Aorta (tissue), 5 donors: ENCODE measurements at regions not wholly inside any gene's neighbourhood (a gene's known extent, or its start where the extent isn't known, plus 50 kb on each side); places are given as distances from the start of the nearest gene placed in this dataset.

Source experiments
- ATAC-seq: fragments of 200-7000 bp; cut with Tn5 transposase; one replicate; pipeline ENCODE4 v1.9.1; 2022; ENCODE audit warnings: moderate library complexity; ENCODE audit not compliant: low FRiP score
- DNase-seq, 2 donors: peaks; one replicate each; pipeline ENCODE4 v3.0.0-alpha.2; 2020
- H3K27ac ChIP-seq, 2 donors: one replicate each; pipeline ENCODE4 v1.5.1; 2013; ENCODE audit warnings: low read length in 2 of 2, mild to moderate bottlenecking in 2 of 2, moderate library complexity in 2 of 2, control low read depth in 1 of 2, inconsistent platforms in 1 of 2, low read depth in 1 of 2
- H3K27me3 ChIP-seq, 2 donors: one replicate each; pipeline ENCODE4 v1.6.1; 2013; ENCODE audit warnings: control low read depth in 1 of 2, low read length in 1 of 2, mild to moderate bottlenecking in 1 of 2, moderate library complexity in 1 of 2; ENCODE audit not compliant: insufficient read depth in 2 of 2, control insufficient read depth in 1 of 2
- H3K36me3 ChIP-seq, 2 donors: one replicate each; pipeline ENCODE4 v1.6.1; 2013; ENCODE audit warnings: control low read depth in 1 of 2, low read length in 1 of 2, mild to moderate bottlenecking in 1 of 2; ENCODE audit not compliant: insufficient read depth in 2 of 2, control insufficient read depth in 1 of 2
- H3K4me1 ChIP-seq, 2 donors: one replicate each; pipeline ENCODE4 v1.6.1; 2013; ENCODE audit warnings: low read length in 2 of 2, control low read depth in 1 of 2, mild to moderate bottlenecking in 1 of 2, moderate library complexity in 1 of 2; ENCODE audit not compliant: insufficient read depth in 2 of 2, control insufficient read depth in 1 of 2
- H3K4me3 ChIP-seq, 2 donors: one replicate each; pipeline ENCODE4 v1.5.1; 2013; ENCODE audit warnings: low read length in 2 of 2, control low read depth in 1 of 2, mild to moderate bottlenecking in 1 of 2
- H3K9me3 ChIP-seq: one replicate; pipeline ENCODE4 v1.6.1; 2013; ENCODE audit warnings: mild to moderate bottlenecking, low read length; ENCODE audit not compliant: control insufficient read depth
- WGBS, 2 donors: extraction: QIAGEN DNeasy Blood & Tissue Kit; methylation state at CpG; one replicate each; pipeline ENCODE4 v1.1.7; 2013; 5-methylcytosine and 5-hydroxymethylcytosine counted together
- intact Hi-C, 2 donors: fragments of 100-400 bp; cut with DNase I; formaldehyde crosslinking; loops; one replicate each; pipeline versions ENCODE4 v1.14.2 to v1.15.0; 2022
- donor health status: healthy with polysubstance abuse.
- donor health status: Bipolar disorder and iron deficiency.
- donor health status: DM: no; HTN: no; CAD: no.
- donor health status: DM: no; HTN: no; CAD: no.
- donor health status: DM: yes; HTN: yes; CAD: no.

- Histone ChIP-seq H3K36me3 (no peaks in the 10 kb centered on the region), H3K4me1 (no peaks in the 10 kb centered on the region), H3K27ac (no peak overlapping the region), H3K4me3 (no peak overlapping the region), H3K9me3 (no peaks in the 10 kb centered on the region), H3K27me3 (no peaks in the 10 kb centered on the region)
- 86 to 94% methylated on average over 5 of the region's 5 CpGs for WGBS, 2 donors
- DNase-seq, result peak in 1 of 2 donors; percentile 13
- intact Hi-C loops, result no loop called here
- no peak for ATAC-seq
These were observed 143.1 kb upstream of the SLC45A1 start for GRCh38 chr1:8174807-8175206.

- WGBS, 2 donors, result 97 to 98% methylated on average over 14 of the region's 14 CpGs
- DNase-seq, result peak in 1 of 2 donors; percentile 9
- Histone ChIP-seq H3K27me3 (no peaks in the 10 kb centered on the region), H3K27ac (no peak overlapping the region), H3K9me3 (no peaks in the 10 kb centered on the region), H3K4me3 (no peak overlapping the region), H3K36me3 (no peaks in the 10 kb centered on the region), H3K4me1 (no peaks in the 10 kb centered on the region)
- no peak for ATAC-seq
- intact Hi-C loops, result no loop called here
These were observed 145.8 kb upstream of the ERRFI1 start for GRCh38 chr1:8171751-8172464.

- peak; percentile 53 to 61 for DNase-seq
- no peaks in the 10 kb centered on the region for H3K9me3 ChIP-seq
- H3K4me1 ChIP-seq, result no peaks in the 10 kb centered on the region
- no peak overlapping the region for H3K4me3 ChIP-seq
- H3K36me3 ChIP-seq, result no peaks in the 10 kb centered on the region
- ATAC-seq, result peak; percentile 55
- no peaks in the 10 kb centered on the region for H3K27me3 ChIP-seq
- H3K27ac ChIP-seq, result no peak overlapping the region
- intact Hi-C loops, result no loop called here
- WGBS, 2 donors, result 86% methylated on average over 13 of the region's 13 CpGs
These were observed 144.1 kb upstream of the ERRFI1 start for GRCh38 chr1:8170059-8170835.

GRCh38 chr1:8169364-8170058, 143.4 kb upstream of the ERRFI1 start:
- Histone ChIP-seq H3K36me3 (no peaks in the 10 kb centered on the region), H3K27me3 (no peaks in the 10 kb centered on the region), H3K9me3 (no peaks in the 10 kb centered on the region), H3K4me3 (no peak overlapping the region), H3K27ac (no peak overlapping the region), H3K4me1 (no peaks in the 10 kb centered on the region)
- ATAC-seq (peak; percentile 85), DNase-seq (peak; percentile 25 to 68)
- 41 to 43% methylated on average over 9 of the region's 9 CpGs for WGBS, 2 donors
- intact Hi-C loops, result no loop called here

GRCh38 chr1:8167936-8168335, 141.8 kb upstream of the ERRFI1 start:
- no peak overlapping the region for H3K4me3 ChIP-seq
- H3K27me3 ChIP-seq, result no peaks in the 10 kb centered on the region
- intact Hi-C loops, result no loop called here
- DNase-seq (peak in 1 of 2 donors; percentile 20), ATAC-seq (no peak)
- 97% methylated on average over 4 of the region's 4 CpGs for WGBS, 2 donors
- no peak overlapping the region for H3K27ac ChIP-seq
- H3K36me3 ChIP-seq, result no peaks in the 10 kb centered on the region
- H3K4me1 ChIP-seq, result no peaks in the 10 kb centered on the region
- no peaks in the 10 kb centered on the region for H3K9me3 ChIP-seq

- Histone ChIP-seq H3K27ac (no peak overlapping the region), H3K4me3 (no peak overlapping the region), H3K9me3 (no peaks in the 10 kb centered on the region), H3K4me1 (no peaks in the 10 kb centered on the region), H3K36me3 (no peaks in the 10 kb centered on the region), H3K27me3 (no peaks in the 10 kb centered on the region)
- 82 to 86% methylated on average over 4 of the region's 4 CpGs for WGBS, 2 donors
- intact Hi-C loops, result no loop called here
- ATAC-seq, result no peak
- peak in 1 of 2 donors; percentile 16 for DNase-seq
These were observed 140.3 kb upstream of the ERRFI1 start for GRCh38 chr1:8166406-8166805.

GRCh38 chr1:8165595-8166360, 139.7 kb upstream of the ERRFI1 start:
- DNase-seq (peak in 1 of 2 donors; percentile 42), ATAC-seq (no peak)
- Histone ChIP-seq H3K27ac (no peak overlapping the region), H3K4me3 (no peak overlapping the region), H3K4me1 (no peaks in the 10 kb centered on the region), H3K36me3 (no peaks in the 10 kb centered on the region), H3K9me3 (no peaks in the 10 kb centered on the region), H3K27me3 (no peaks in the 10 kb centered on the region)
- 83% methylated on average over 14 of the region's 14 CpGs for WGBS, 2 donors
- intact Hi-C loops, result no loop called here

- Histone ChIP-seq H3K4me3 (no peak overlapping the region), H3K9me3 (no peaks in the 10 kb centered on the region), H3K27ac (no peak overlapping the region), H3K36me3 (no peaks in the 10 kb centered on the region), H3K27me3 (no peaks in the 10 kb centered on the region), H3K4me1 (no peaks in the 10 kb centered on the region)
- intact Hi-C loops, result no loop called here
- DNase-seq, result peak in 1 of 2 donors; percentile 13
- no peak for ATAC-seq
- 70 to 74% methylated on average over 10 of the region's 10 CpGs for WGBS, 2 donors
These were observed 138.6 kb upstream of the ERRFI1 start for GRCh38 chr1:8164670-8165069.
